ENCODE measurements at regions not wholly inside any gene's neighbourhood (a gene's known extent, or its start where the extent isn't known, plus 50 kb on each side); places are given as distances from the start of the nearest gene placed in this dataset.

GRCh38 chr6:113015249-113015648 lies 668.1 kb downstream of the RFPL4B start:
- TF ChIP-seq REST (IDR thresholded peaks at IDR 0.05; ENCODE audit: insufficient read depth in 1 of 2, low read depth in 2 of 2, low read length in 2 of 2) (no peak), POLR2AphosphoS5 (IDR thresholded peaks at IDR 0.05; ENCODE audit: low read depth, low read length) (no peak)
